HG02938 (cell line): ENCODE measurements at regions not wholly inside any gene's neighbourhood (a gene's known extent, or its start where the extent isn't known, plus 50 kb on each side); places are given as distances from the start of the nearest gene placed in this dataset.

Source experiments
- ATAC-seq: cut with Tn5 transposase; IDR thresholded peaks from one replicate; pipeline ENCODE4 v1.9.1; 2021; ENCODE audit warnings: mild to moderate bottlenecking, moderate library complexity; ENCODE audit not compliant: unreplicated experiment

DNA sequence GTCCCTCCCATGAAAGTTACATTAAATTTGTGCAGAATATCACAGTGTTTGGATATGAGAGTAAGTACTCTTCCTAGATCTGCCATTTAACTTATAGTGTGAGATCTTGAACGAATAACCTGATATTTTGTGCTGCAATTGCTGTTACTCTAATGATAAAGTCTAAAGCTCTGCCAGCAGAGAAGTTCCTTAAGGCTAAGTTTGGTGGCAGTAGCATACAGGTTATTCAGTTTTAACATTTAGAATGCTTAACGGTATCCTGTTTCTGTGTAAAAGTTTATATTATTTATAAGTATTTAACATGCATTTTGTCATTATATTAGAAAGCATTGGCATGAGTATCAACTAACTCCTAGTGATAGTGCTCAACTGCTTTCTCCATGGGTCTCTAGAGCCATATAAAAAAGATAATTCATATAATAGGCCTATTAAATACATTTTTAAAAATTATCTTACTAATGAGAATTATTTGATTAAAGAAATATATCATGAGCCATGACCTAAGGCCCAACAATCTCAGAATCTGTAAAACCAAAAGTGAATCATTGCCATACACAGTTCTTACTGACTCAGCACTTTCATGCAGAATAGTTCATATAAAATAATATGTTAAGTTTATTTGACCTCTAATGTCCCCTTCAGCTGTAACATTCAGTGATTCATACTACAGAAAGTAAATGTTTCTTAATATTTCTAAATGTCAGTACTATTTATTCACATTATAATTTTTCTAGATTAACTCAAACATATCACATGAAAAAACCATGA, 1058.6 kb downstream of the TRHDE start:
- no peak for ATAC-seq

DNA sequence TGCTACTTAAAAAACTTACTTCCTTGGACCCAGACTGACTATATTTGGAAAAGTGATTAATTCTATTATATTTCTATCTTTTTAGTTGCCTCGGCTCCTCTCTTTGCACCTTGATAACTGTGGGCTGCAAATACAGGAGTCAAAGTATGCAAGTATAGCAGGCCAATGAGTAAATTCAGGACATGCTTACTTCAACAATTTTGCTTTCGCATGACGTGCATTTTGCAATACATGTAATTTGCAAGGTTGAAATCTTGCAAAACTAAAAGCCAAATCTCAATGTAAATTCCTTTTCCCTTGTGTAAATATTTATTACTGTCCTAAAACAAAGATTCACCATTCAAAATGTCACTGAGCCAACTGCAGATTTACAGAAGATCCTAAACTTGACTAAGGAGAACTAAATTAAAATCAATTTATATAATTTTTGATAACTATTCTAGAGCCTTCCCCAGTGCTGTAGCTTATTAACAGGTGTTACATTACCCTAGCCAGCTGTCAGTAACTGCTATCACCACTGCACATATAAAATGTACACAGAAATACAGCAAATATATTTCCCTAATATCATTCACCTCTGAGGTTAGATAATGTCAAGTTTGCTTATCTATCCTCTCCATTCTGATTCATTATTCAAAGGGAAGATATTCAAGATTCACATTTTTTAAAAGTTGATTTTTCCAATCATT, 1069.5 kb downstream of the TRHDE start:
- no peak for ATAC-seq

- no peak for ATAC-seq
Observed at GRCh38 chr12:73342733-73343132, 1070.6 kb downstream of the TRHDE start.

DNA sequence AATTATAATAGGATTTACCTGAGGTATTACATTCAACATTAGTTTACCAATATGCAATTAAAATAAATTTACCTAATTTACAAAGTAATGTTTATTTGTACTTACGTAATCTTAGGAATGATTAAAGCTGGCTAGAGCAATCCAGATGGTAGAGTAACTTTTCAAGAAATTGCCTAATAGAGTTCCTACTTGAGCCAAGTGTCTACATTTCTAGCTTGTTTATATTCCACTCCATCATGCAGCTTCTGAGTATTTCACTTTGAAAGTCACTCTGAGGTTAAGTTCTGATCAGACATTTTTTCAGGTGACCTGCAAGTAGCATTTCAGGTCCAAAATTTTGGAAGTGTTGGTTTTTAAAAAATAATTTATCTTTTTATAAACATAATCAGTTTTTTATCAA, 1080.7 kb downstream of the TRHDE start:
- no peak for ATAC-seq

GRCh38 chr12:73361156-73361863, 1089.1 kb downstream of the TRHDE start:
- no peak for ATAC-seq

GRCh38 chr12:73361864-73362230, 1089.7 kb downstream of the TRHDE start:
- no peak for ATAC-seq

DNA sequence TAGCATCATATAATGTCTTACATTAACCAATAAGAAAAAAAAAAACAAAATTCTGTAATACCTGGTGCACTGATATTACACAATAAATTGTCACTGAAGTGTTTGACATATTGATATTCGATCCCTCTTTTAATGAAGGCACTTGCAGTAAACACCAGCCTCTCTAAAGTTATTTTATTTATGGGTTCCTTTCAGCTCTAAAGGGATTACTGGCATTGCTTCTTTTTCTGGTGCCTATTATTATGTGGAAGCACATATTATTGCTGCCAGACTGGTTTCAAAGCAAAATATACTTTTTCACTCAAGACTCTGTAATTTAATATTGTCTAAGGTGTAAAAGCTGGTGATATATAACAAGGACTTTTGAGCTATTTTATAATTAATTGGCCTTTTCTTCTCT, 1090.5 kb downstream of the TRHDE start:
- ATAC-seq: no peak

GRCh38 chr12:73372856-73373255, 1100.7 kb downstream of the TRHDE start:
- no peak for ATAC-seq

- ATAC-seq: no peak
Observed at GRCh38 chr12:73374360-73374759, 1102.2 kb downstream of the TRHDE start.

DNA sequence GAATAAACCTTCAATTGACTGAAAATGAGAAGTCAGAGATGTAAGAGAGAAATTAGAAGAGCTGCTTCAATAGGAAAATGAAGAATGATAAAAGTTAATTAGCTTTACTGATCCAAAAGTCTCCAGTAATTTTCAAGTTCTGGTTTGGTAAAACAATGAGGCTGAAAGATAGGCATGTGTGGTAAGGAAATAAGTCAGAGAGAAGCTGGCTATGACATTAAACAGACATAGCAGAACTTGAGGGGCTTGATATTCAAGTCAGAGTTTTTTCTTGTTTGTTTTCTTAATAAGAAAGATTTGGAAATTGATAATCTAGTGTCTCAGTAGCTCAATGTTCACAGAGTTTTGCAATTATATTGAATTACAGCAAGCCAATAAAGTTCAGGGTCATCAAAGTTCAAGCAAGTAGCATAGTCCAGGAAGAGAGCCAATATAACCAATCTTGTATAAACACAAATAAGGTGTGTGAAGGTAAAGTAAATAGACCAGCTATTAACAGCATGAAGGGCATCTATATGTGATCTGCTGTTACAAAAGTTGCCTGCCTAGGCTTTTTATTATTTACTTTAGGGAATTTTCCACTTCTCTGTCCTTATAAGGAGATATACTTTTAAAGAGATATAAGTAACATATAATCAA, 1111.5 kb downstream of the TRHDE start:
- ATAC-seq: no peak

- ATAC-seq: no peak
Observed at GRCh38 chr12:73384592-73384991, 1112.4 kb downstream of the TRHDE start.

- ATAC-seq: no peak
Observed at GRCh38 chr12:73390261-73390660, 1118.1 kb downstream of the TRHDE start.

- ATAC-seq: no peak
Observed at GRCh38 chr12:73413051-73413450, 1124.6 kb upstream of the ATXN7L3B start.

GRCh38 chr12:73413974-73414373, 1123.7 kb upstream of the ATXN7L3B start:
- no peak for ATAC-seq

DNA sequence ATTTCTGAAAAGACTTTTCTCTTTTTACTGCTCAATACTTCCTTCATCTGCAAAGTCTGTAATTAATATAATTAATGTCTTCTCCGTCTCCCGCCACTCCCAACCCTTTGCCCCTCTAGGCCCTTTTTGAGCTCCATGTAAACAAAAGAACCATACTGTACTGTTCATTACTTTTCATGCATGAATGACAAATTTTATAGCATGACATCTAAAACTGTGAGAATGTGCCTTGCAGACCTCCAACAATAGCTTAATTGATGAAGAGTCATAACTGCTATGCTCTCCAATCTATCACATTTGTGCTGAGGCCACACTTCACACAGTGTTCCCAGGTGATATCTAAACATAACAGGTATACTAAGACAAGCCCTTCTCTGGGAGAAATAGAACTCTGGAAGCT, 1122.7 kb upstream of the ATXN7L3B start:
- ATAC-seq: no peak

DNA sequence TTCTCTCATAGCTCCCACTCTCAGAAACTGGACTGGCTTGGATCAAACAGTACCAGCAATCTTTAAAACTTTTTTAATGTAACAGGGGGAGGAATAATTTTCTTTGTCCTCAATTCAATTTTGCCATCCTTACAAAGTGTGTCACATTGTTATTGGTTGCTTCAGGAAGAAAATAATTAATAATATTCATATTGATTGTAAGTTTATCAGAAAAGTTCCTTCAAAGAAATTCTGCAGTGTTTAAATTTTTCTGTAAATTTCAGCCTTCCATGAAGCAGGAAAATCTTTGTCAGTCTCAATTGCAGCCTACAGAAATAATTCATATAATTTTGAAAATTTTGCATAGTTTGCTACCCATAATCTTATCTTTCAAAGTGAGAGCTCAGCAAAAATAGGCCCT, 1119.1 kb upstream of the ATXN7L3B start:
- ATAC-seq: no peak

DNA sequence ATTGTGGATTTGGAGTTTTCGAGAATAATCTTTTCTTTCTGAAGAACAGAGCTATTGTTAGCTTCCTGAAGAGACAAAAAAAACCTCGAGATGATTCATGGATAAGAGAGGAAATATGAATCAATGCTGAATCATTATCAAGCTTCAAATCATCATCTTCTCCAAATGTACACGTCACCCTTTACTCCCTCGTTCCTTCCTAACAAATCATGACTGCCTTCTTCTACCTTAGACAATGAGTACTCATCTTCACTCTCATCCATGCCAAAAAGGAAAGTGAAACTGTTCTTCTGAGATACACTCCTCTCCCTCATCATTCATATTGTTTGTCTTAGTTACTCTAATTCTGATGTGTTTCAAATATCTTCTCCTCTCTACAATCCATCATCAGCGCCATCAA, 1115.8 kb upstream of the ATXN7L3B start:
- ATAC-seq: no peak

DNA sequence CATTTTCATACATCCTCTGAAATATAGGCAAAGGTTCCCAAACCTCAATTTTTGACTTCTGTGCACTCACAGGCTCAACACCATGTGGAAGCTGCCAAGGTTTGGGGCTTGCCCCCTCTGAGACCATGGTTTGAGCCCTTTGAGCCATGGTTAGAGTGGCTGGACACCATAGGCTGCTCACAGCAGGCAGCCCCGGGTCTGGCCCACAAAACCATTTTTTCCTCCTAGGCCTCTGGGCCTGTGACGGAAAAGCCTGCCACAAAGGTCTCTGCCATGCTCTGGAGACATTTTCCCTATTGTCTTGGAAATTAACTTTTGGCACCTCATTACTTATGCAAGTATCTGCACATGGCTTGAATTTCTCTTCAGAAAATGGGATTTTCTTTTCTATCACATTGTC, 1113.2 kb upstream of the ATXN7L3B start:
- ATAC-seq: no peak

GRCh38 chr12:73445658-73446324, 1091.8 kb upstream of the ATXN7L3B start:
- ATAC-seq: peak; percentile 78

- no peak for ATAC-seq
Observed at GRCh38 chr12:73452672-73453469, 1084.8 kb upstream of the ATXN7L3B start.
